H1 (cell line): ENCODE measurements at regions not wholly inside any gene's neighbourhood (a gene's known extent, or its start where the extent isn't known, plus 50 kb on each side); places are given as distances from the start of the nearest gene placed in this dataset.

Experiments
- CTCF ChIA-PET: fragments of 300-600 bp; sonication (Branson Sonifier 250); formaldehyde crosslinking; loops from one replicate; lab custom pipeline; 2021; ENCODE audit not compliant: partially characterized antibody; lab: Charles Lee
- POLR2A ChIA-PET: fragments of 300-600 bp; sonication (Branson Sonifier 250); formaldehyde crosslinking; loops from one replicate; lab custom pipeline; 2021; ENCODE audit warnings: inconsistent platforms; ENCODE audit not compliant: partially characterized antibody; lab: Charles Lee
- DNase-seq, 2 experiments: peaks; one replicate each; pipeline versions ENCODE4 v3.0.0 to v3.0.0-alpha.2; 2010 to 2022; ENCODE audit warnings: low spot score in 2 of 2, low read depth in 1 of 2, mixed read lengths in 1 of 2
- FAIRE-seq: peaks from 2 replicates; lab custom pipeline; 2011; peaks lifted over from hg19 to GRCh38; lab: Jason Lieb, UNC
- H2AFZ ChIP-seq: 2 replicates; pipeline ENCODE4 v1.8.1; 2012; ENCODE audit warnings: low read length, inconsistent platforms
- H2AK5ac ChIP-seq: 2 replicates; pipeline ENCODE4 v1.6.1; 2013; ENCODE audit warnings: low read depth, low read length
- H2BK120ac ChIP-seq: replicated peaks from 2 replicates; pipeline ENCODE3; 2013; ENCODE audit warnings: low read depth, low read length, inconsistent platforms
- H2BK12ac ChIP-seq: 2 replicates; pipeline ENCODE4 v1.6.1; 2013; ENCODE audit warnings: low read depth, low read length
- H2BK15ac ChIP-seq: 2 replicates; pipeline ENCODE4 v1.6.1; 2013; ENCODE audit warnings: low read length
- H2BK20ac ChIP-seq: 2 replicates; pipeline ENCODE4 v1.6.1; 2013; ENCODE audit warnings: low read length
- H2BK5ac ChIP-seq: 2 replicates; pipeline ENCODE4 v1.6.1; 2013; ENCODE audit warnings: low read depth, low read length
- H3K14ac ChIP-seq: 2 replicates; pipeline ENCODE4 v1.6.1; 2013; ENCODE audit warnings: inconsistent platforms; ENCODE audit not compliant: insufficient read length
- H3K18ac ChIP-seq: 2 replicates; pipeline ENCODE4 v1.6.1; 2013; ENCODE audit warnings: low read length; ENCODE audit errors: extremely low read depth
- H3K23ac ChIP-seq: 2 replicates; pipeline ENCODE4 v1.6.1; 2013; ENCODE audit warnings: inconsistent platforms; ENCODE audit not compliant: insufficient read length
- H3K23me2 ChIP-seq: 2 replicates; pipeline ENCODE4 v1.6.1; 2013; ENCODE audit warnings: low read depth, low read length
- H3K27ac ChIP-seq: 2 replicates; pipeline ENCODE4 v1.6.1; 2011; ENCODE audit warnings: low read depth, low read length, inconsistent platforms
- H3K27me3 ChIP-seq, 4 experiments: replicated peaks in 1 of 4; 1 replicate in 1 of 4; 2 replicates in 3 of 4; pipeline versions ENCODE4 v1.6.1 to v1.8.1; 2011 to 2013; ENCODE audit warnings: low read length in 3 of 4, mild to moderate bottlenecking in 3 of 4, inconsistent platforms in 2 of 4, mixed read lengths in 2 of 4, moderate library complexity in 1 of 4; ENCODE audit not compliant: control insufficient read depth in 3 of 4, insufficient read depth in 3 of 4; ENCODE audit errors: extremely low read depth in 1 of 4
- H3K36me3 ChIP-seq, 4 experiments: 2 replicates each; pipeline versions ENCODE4 v1.6.1 to v1.8.1; 2011 to 2013; ENCODE audit warnings: mild to moderate bottlenecking in 4 of 4, low read length in 3 of 4, moderate library complexity in 2 of 4, control low read depth in 1 of 4, inconsistent platforms in 1 of 4; ENCODE audit not compliant: insufficient read depth in 4 of 4, control insufficient read depth in 2 of 4
- H3K4ac ChIP-seq: replicated peaks from 2 replicates; pipeline ENCODE3; 2013; ENCODE audit warnings: low read length, low read depth, mixed read lengths, inconsistent platforms; ENCODE audit not compliant: insufficient read length
- H3K4me1 ChIP-seq, 4 experiments: replicated peaks in 1 of 4; 1 replicate in 1 of 4; 2 replicates in 3 of 4; pipeline versions ENCODE4 v1.6.1 to v1.8.1; 2011 to 2013; ENCODE audit warnings: low read length in 3 of 4, inconsistent platforms in 2 of 4, mixed read lengths in 1 of 4; ENCODE audit not compliant: insufficient read depth in 4 of 4, control insufficient read depth in 3 of 4
- H3K4me2 ChIP-seq, 2 experiments: 2 replicates each; pipeline versions ENCODE4 v1.6.1 to v1.8.1; 2011 to 2013; ENCODE audit warnings: low read depth in 2 of 2, low read length in 2 of 2, control low read depth in 1 of 2, inconsistent platforms in 1 of 2, mild to moderate bottlenecking in 1 of 2; ENCODE audit not compliant: insufficient read depth in 1 of 2
- H3K4me3 ChIP-seq, 4 experiments: fragments of 200-600, 300-600 bp in 1 of 4; sonication (generic), shearing (Covaris generic), sonication (Bioruptor Twin) in 1 of 4; 2 replicates each; pipeline versions ENCODE4 v1.5.1 to v1.8.1; 2011 to 2016; ENCODE audit warnings: low read length in 4 of 4, low read depth in 3 of 4, control low read depth in 2 of 4, inconsistent platforms in 2 of 4, mild to moderate bottlenecking in 2 of 4, mixed read lengths in 1 of 4, moderate library complexity in 1 of 4; ENCODE audit not compliant: insufficient read depth in 2 of 4; ENCODE audit errors: extremely low read depth in 1 of 4
- H3K56ac ChIP-seq: replicated peaks from 2 replicates; pipeline ENCODE3; 2013; ENCODE audit warnings: low read depth, mild to moderate bottlenecking, mixed read lengths, low read length, inconsistent platforms; ENCODE audit not compliant: insufficient read length
- H3K79me1 ChIP-seq: 2 replicates; pipeline ENCODE4 v1.6.1; 2013; ENCODE audit warnings: low read depth, low read length, control low read depth
- H3K79me2 ChIP-seq, 2 experiments: 2 replicates each; pipeline versions ENCODE4 v1.6.1 to v1.8.1; 2012 to 2013; ENCODE audit warnings: low read length in 2 of 2, mild to moderate bottlenecking in 2 of 2, inconsistent platforms in 1 of 2; ENCODE audit not compliant: insufficient read depth in 2 of 2, control insufficient read depth in 1 of 2
- H3K9ac ChIP-seq, 4 experiments: replicated peaks in 1 of 4; 1 replicate in 1 of 4; 2 replicates in 3 of 4; pipeline versions ENCODE4 v1.6.1 to v1.8.1; 2011 to 2013; ENCODE audit warnings: low read depth in 3 of 4, low read length in 3 of 4, control low read depth in 2 of 4, mild to moderate bottlenecking in 2 of 4, moderate library complexity in 2 of 4, inconsistent platforms in 1 of 4; ENCODE audit errors: extremely low read depth in 1 of 4
- H3K9me3 ChIP-seq, 2 experiments: 2 replicates each; pipeline versions ENCODE4 v1.6.1 to v1.8.1; 2012 to 2013; ENCODE audit warnings: mild to moderate bottlenecking in 2 of 2, moderate library complexity in 2 of 2, control low read depth in 1 of 2, inconsistent platforms in 1 of 2, low read depth in 1 of 2, low read length in 1 of 2, mixed read lengths in 1 of 2; ENCODE audit not compliant: insufficient read depth in 2 of 2
- H4K20me1 ChIP-seq, 2 experiments: replicated peaks in 1 of 2; 2 replicates each; pipeline versions ENCODE3 to v1.8.1; 2011 to 2013; ENCODE audit warnings: inconsistent platforms in 2 of 2, low read length in 2 of 2, mild to moderate bottlenecking in 1 of 2; ENCODE audit not compliant: insufficient read depth in 2 of 2, control insufficient read depth in 1 of 2
- H4K5ac ChIP-seq: 2 replicates; pipeline ENCODE4 v1.6.1; 2013; ENCODE audit warnings: low read length, low read depth, mixed read lengths, inconsistent platforms; ENCODE audit not compliant: insufficient read length
- H4K8ac ChIP-seq: 2 replicates; pipeline ENCODE4 v1.8.0; 2013; ENCODE audit warnings: mild to moderate bottlenecking, moderate library complexity, low read length, inconsistent platforms; ENCODE audit not compliant: insufficient read depth; ENCODE audit errors: extremely low read depth
- H4K91ac ChIP-seq: replicated peaks from 2 replicates; pipeline ENCODE3; 2013; ENCODE audit warnings: low read length, mixed read lengths, inconsistent platforms; ENCODE audit not compliant: insufficient read length
- CHD1 ChIP-seq: IDR thresholded peaks from 2 replicates; pipeline ENCODE4 v1.6.1; 2012; ENCODE audit warnings: low read depth, low read length, improper control_type of control experiment
- CREB1 ChIP-seq: IDR thresholded peaks from 2 replicates; pipeline ENCODE4 v1.6.1; 2012; ENCODE audit warnings: inconsistent platforms
- GABPA ChIP-seq: IDR thresholded peaks from 2 replicates; pipeline ENCODE4 v1.6.1; 2011; ENCODE audit warnings: mild to moderate bottlenecking, low read length, moderate library complexity, borderline replicate concordance; ENCODE audit not compliant: insufficient read depth
- JUND ChIP-seq: IDR thresholded peaks from 2 replicates; pipeline ENCODE4 v1.6.1; 2011; ENCODE audit warnings: mild to moderate bottlenecking, improper control_type of control experiment, low read length
- KDM1A ChIP-seq: fragments of 200-600, 300-600 bp; sonication (generic); IDR thresholded peaks from 2 replicates; pipeline ENCODE4 v1.7.1; 2016; ENCODE audit warnings: mild to moderate bottlenecking, low read length, borderline replicate concordance
- SP1 ChIP-seq: IDR thresholded peaks from 2 replicates; pipeline ENCODE4 v1.6.1; 2011; ENCODE audit warnings: low read depth, low read length
- TAF1 ChIP-seq: IDR thresholded peaks from 2 replicates; pipeline ENCODE4 v1.6.1; 2011; ENCODE audit warnings: mild to moderate bottlenecking, low read depth, low read length
- TCF12 ChIP-seq: IDR thresholded peaks from 2 replicates; pipeline ENCODE4 v1.6.1; 2011; ENCODE audit warnings: low read depth, mild to moderate bottlenecking, low read length
- USF2 ChIP-seq: IDR thresholded peaks from 2 replicates; pipeline ENCODE4 v1.6.1; 2011; ENCODE audit warnings: low read length, improper control_type of control experiment
- WGBS, 2 experiments: shearing (Covaris generic) in 1 of 2; methylation state at CpG; one replicate each; pipeline versions ENCODE4 v1.1.6 to v1.1.7; 2013 to 2015; ENCODE audit warnings: low lambda C conversion rate in 2 of 2, mixed read lengths in 2 of 2, inconsistent platforms in 1 of 2, low coverage in 1 of 2, missing lambda C conversion rate in 1 of 2; ENCODE audit not compliant: insufficient replicate concordance in 2 of 2, insufficient coverage in 1 of 2, insufficient read length in 1 of 2; ENCODE audit errors: extremely low coverage in 1 of 2, missing lambda C conversion rate in 1 of 2; 5-methylcytosine and 5-hydroxymethylcytosine counted together

GRCh38 chr2:228273159-228273558 lies 91.7 kb upstream of the SPHKAP start:
- Histone ChIP-seq H3K9ac (no peak overlapping the region), H4K5ac (no peak overlapping the region), H3K4ac (no peak overlapping the region), H4K91ac (no peak overlapping the region), H3K23ac (no peak overlapping the region), H3K27me3 (no peaks in the 10 kb centered on the region), H3K4me3 (no peak overlapping the region; a peak in 1 of 8 replicates), H3K4me2 (no peak overlapping the region), H2BK20ac (no peak overlapping the region), H4K20me1 (no peaks in the 10 kb centered on the region), H3K4me1 (peaks cover 0 to 3% (median 0%) of the 10 kb centered on the region in 4 experiments; a peak in 1 of 7 replicates), H2BK5ac (no peak overlapping the region), H3K9me3 (no peaks in the 10 kb centered on the region; a peak in 1 of 4 replicates), H3K79me2 (no peaks in the 10 kb centered on the region), H3K79me1 (no peaks in the 10 kb centered on the region), H3K18ac (no peak overlapping the region), H2BK12ac (no peak overlapping the region), H2AFZ (no peak overlapping the region), H3K14ac (no peak overlapping the region), H2AK5ac (no peak overlapping the region), H2BK120ac (no peak overlapping the region), H3K56ac (no peak overlapping the region), H2BK15ac (no peak overlapping the region), H3K36me3 (no peaks in the 10 kb centered on the region), H3K23me2 (no peaks in the 10 kb centered on the region), H3K27ac (no peak overlapping the region), H4K8ac (no peak overlapping the region)
- POLR2A ChIA-PET, result no interaction called here
- CTCF ChIA-PET, result no interaction called here
- no peak for FAIRE-seq
- TF ChIP-seq SP1, result no peak
- no peak for TF ChIP-seq TCF12
- no peak for TF ChIP-seq USF2
- TF ChIP-seq CHD1, result no peak
- TF ChIP-seq GABPA, result no peak
- TF ChIP-seq JUND, result no peak
- no peak for TF ChIP-seq KDM1A
- no peak for TF ChIP-seq CREB1
- no peak for TF ChIP-seq TAF1
- 88% methylated on average over 6 of the region's 6 CpGs; no CpG with 5 or more reads in 1 of the 2 experiments for WGBS, 2 experiments
- no peak for DNase-seq
